GM23338 (cell line): ENCODE measurements at regions not wholly inside any gene's neighbourhood (a gene's known extent, or its start where the extent isn't known, plus 50 kb on each side); places are given as distances from the start of the nearest gene placed in this dataset.

Source experiments
- ATAC-seq: fragments of 200-7000 bp; cut with Tn5 transposase; 3 replicates; pipeline ENCODE4 v1.9.1; 2020
- DNase-seq: peaks from one replicate; pipeline ENCODE4 v3.0.0-alpha.2; 2015; ENCODE audit warnings: low spot score
- H2AFZ ChIP-seq: fragments of 200-600 bp; sonication (generic); 2 replicates; pipeline ENCODE4 v1.8.0; 2016; ENCODE audit warnings: antibody characterized with exemption, mild to moderate bottlenecking, moderate library complexity
- H3F3A ChIP-seq: fragments of 200-600 bp; sonication (generic); replicated peaks from 2 replicates; pipeline ENCODE4 v1.8.0; 2017; ENCODE audit warnings: antibody characterized with exemption, mixed run types, low read depth
- H3K27ac ChIP-seq: fragments of 200-600 bp; sonication (generic); 2 replicates; pipeline ENCODE4 v1.6.1; 2016; ENCODE audit warnings: low read depth
- H3K27me3 ChIP-seq: fragments of 200-600 bp; sonication (generic); 2 replicates; pipeline ENCODE4 v1.8.0; 2016; ENCODE audit warnings: mild to moderate bottlenecking, mixed run types, moderate library complexity; ENCODE audit not compliant: insufficient read depth
- H3K36me3 ChIP-seq: fragments of 200-600 bp; sonication (generic); 2 replicates; pipeline ENCODE4 v1.8.0; 2016; ENCODE audit warnings: mild to moderate bottlenecking; ENCODE audit not compliant: insufficient read depth
- H3K4me1 ChIP-seq: fragments of 200-600 bp; sonication (generic); 2 replicates; pipeline ENCODE4 v1.8.0; 2016; ENCODE audit warnings: mild to moderate bottlenecking, moderate library complexity; ENCODE audit not compliant: insufficient read depth
- H3K4me2 ChIP-seq: fragments of 200-600 bp; sonication (generic); 2 replicates; pipeline ENCODE4 v1.7.1; 2017; ENCODE audit warnings: mixed run types
- H3K4me3 ChIP-seq: fragments of 200-600 bp; sonication (generic); 2 replicates; pipeline ENCODE4 v1.6.1; 2016; ENCODE audit warnings: mixed run types
- H3K79me2 ChIP-seq: fragments of 200-600 bp; sonication (generic); replicated peaks from 2 replicates; pipeline ENCODE4 v1.8.0; 2017; ENCODE audit warnings: mild to moderate bottlenecking; ENCODE audit not compliant: insufficient read depth
- H3K9me2 ChIP-seq: fragments of 200-600 bp; sonication (generic); 2 replicates; pipeline ENCODE4 v1.8.0; 2017; ENCODE audit not compliant: insufficient read depth
- H4K20me1 ChIP-seq: fragments of 200-600 bp; sonication (generic); replicated peaks from 2 replicates; pipeline ENCODE4 v1.8.0; 2017; ENCODE audit warnings: mild to moderate bottlenecking; ENCODE audit not compliant: insufficient read depth
- H3K27ac Mint-ChIP-seq: 2 replicates; pipeline ENCODE4 v1.8.0; 2020; ENCODE audit warnings: inconsistent platforms, mild to moderate bottlenecking, moderate library complexity, mixed read lengths
- H3K27me3 Mint-ChIP-seq: 3 replicates; pipeline ENCODE4 v1.8.0; 2022; ENCODE audit warnings: low read depth, mild to moderate bottlenecking, moderate library complexity, mixed read lengths, inconsistent platforms; ENCODE audit not compliant: insufficient read depth, poor library complexity
- H3K36me3 Mint-ChIP-seq: 3 replicates; pipeline ENCODE4 v1.8.0; 2021; ENCODE audit warnings: low read depth, mild to moderate bottlenecking, inconsistent platforms, moderate library complexity, mixed read lengths
- H3K4me1 Mint-ChIP-seq: 3 replicates; pipeline ENCODE4 v1.8.0; 2020; ENCODE audit warnings: mild to moderate bottlenecking, inconsistent platforms, mixed read lengths
- H3K4me3 Mint-ChIP-seq: 3 replicates; pipeline ENCODE4 v1.8.0; 2021; ENCODE audit warnings: moderate library complexity, mild to moderate bottlenecking, inconsistent platforms, mixed read lengths
- H3K9me3 Mint-ChIP-seq: 3 replicates; pipeline ENCODE4 v1.8.0; 2020; ENCODE audit warnings: moderate library complexity, mild to moderate bottlenecking, inconsistent platforms, mixed read lengths
- CREB1 ChIP-seq: fragments of 250-450 bp; sonication (Bioruptor Pico); IDR thresholded peaks from 2 replicates; pipeline ENCODE4 v1.5.0; 2020; ENCODE audit warnings: low read depth, mild to moderate bottlenecking, moderate library complexity
- EZH2 ChIP-seq: fragments of 200-600 bp; sonication (generic); IDR thresholded peaks from one replicate; pipeline ENCODE4 v1.8.0; 2017; ENCODE audit warnings: antibody characterized with exemption, mild to moderate bottlenecking, low read depth; ENCODE audit not compliant: unreplicated experiment
- JUNB ChIP-seq: IDR thresholded peaks from one replicate; pipeline ENCODE4 v1.6.1; 2016; ENCODE audit warnings: antibody characterized with exemption; ENCODE audit not compliant: unreplicated experiment
- POLR2AphosphoS5 ChIP-seq: IDR thresholded peaks from 2 replicates; pipeline ENCODE4 v1.6.1; 2016; ENCODE audit warnings: antibody characterized with exemption, low read depth
- ZNF114 ChIP-seq: fragments of 250-450 bp; sonication (Bioruptor Pico); IDR thresholded peaks from 2 replicates; pipeline ENCODE4 v1.5.0; 2020; ENCODE audit warnings: mild to moderate bottlenecking, moderate library complexity
- ZNF462 ChIP-seq: fragments of 250-450 bp; sonication (Bioruptor Pico); IDR thresholded peaks from 2 replicates; pipeline ENCODE4 v1.5.0; 2020; ENCODE audit warnings: mild to moderate bottlenecking, moderate library complexity

DNA sequence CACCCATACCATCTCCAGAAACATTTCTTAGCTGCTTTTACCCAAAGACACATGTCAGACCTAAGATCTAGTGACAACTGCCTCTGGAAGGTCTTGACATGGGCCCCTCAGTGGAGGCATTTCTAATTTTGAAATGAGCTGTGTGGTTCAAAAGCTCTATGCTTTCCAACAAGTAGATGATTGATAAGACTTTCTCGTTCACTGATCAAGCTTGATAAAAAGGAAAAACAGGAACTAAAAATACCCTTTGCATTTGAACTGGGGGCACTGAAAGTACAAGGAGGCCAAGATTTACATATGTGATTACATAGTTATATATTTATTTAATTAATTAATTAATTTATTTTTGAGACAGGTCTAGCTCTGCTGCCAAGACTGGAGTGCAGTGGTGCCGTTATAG, 61.3 kb upstream of the SCOC start (continued):
- TF ChIP-seq ZNF462 (CRISPR knock-in tag) (no peak), ZNF114 (CRISPR knock-in tag) (no peak), CREB1 (CRISPR knock-in tag) (no peak), JUNB (no peak)

- Histone ChIP-seq H3K27ac (no peak overlapping the region), H3F3A (no peaks in the 10 kb centered on the region), H3K9me2 (no peaks in the 10 kb centered on the region), H3K27me3 (peaks cover 33% of the 10 kb centered on the region), H4K20me1 (no peaks in the 10 kb centered on the region; the same call in 1 of the 2 replicates), H3K4me3 (no peak overlapping the region), H3K79me2 (no peaks in the 10 kb centered on the region), H2AFZ (no peak overlapping the region), H3K4me1 (peaks cover 20% of the 10 kb centered on the region), H3K4me2 (no peak overlapping the region), H3K36me3 (no peaks in the 10 kb centered on the region)
- Mint-ChIP-seq H3K4me3 (no peak overlapping the region), H3K27me3 (peaks cover 24% of the 10 kb centered on the region), H3K9me3 (no peaks in the 10 kb centered on the region), H3K4me1 (peaks cover 21% of the 10 kb centered on the region), H3K36me3 (no peaks in the 10 kb centered on the region), H3K27ac (no peak overlapping the region)
- DNase-seq (no peak), ATAC-seq (no peak)
- no peak for TF ChIP-seq ZNF114 (CRISPR knock-in tag)
- no peak for TF ChIP-seq ZNF462 (CRISPR knock-in tag)
- TF ChIP-seq CREB1 (CRISPR knock-in tag): no peak
- no peak for TF ChIP-seq EZH2
- TF ChIP-seq POLR2AphosphoS5: no peak
Observed at GRCh38 chr4:140311257-140311835, 62.1 kb upstream of the SCOC start.
